OCI-LY3 (cell line): ENCODE measurements at regions not wholly inside any gene's neighbourhood (a gene's known extent, or its start where the extent isn't known, plus 50 kb on each side); places are given as distances from the start of the nearest gene placed in this dataset.

Experiments
- EZH2phosphoT487 ChIP-seq: fragments of 200-600 bp; shearing (Covaris generic); IDR thresholded peaks from 2 replicates; pipeline ENCODE4 v1.6.1; 2018; ENCODE audit warnings: antibody characterized with exemption, mixed run types, low read depth
- TF ChIP-seq, protein P1 (sequence below): fragments of 200-600, 300-600 bp; sonication (generic); IDR thresholded peaks from 2 replicates; pipeline ENCODE4 v1.5.1; 2014; ENCODE audit warnings: antibody characterized with exemption, low read length, low read depth

DNA sequence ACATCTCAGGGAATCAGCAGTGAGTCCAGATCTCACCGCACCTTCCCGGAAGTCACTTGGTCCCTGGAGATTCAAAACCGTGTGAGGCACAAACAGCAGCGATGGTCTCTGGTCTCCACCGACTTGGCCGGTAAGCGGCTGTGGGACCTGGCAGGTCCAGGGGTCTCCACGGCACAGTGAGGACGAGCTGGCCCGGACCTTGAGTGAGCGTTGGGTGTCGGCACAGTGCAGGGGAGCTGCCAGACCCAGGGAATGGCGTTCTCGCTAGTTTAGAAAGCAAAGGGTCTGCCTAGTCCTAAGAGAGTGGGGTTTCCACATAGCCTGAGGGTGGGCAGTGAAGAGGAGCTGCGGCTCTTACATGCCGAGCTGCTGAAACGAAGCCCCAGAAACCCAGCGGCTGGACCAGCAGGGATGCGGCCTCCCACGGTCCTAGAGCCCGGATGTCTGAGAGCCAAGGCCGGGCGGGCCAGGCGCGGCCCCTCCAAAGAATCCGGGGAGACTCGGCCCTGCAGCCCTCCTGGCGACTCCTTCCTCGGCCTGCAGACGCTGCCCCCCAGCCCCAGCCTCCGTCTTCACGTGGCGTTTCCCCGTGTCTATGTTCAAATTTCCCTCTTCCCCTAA, 185.0 kb downstream of the ERMARD start:
- TF ChIP-seq, protein P1, sequence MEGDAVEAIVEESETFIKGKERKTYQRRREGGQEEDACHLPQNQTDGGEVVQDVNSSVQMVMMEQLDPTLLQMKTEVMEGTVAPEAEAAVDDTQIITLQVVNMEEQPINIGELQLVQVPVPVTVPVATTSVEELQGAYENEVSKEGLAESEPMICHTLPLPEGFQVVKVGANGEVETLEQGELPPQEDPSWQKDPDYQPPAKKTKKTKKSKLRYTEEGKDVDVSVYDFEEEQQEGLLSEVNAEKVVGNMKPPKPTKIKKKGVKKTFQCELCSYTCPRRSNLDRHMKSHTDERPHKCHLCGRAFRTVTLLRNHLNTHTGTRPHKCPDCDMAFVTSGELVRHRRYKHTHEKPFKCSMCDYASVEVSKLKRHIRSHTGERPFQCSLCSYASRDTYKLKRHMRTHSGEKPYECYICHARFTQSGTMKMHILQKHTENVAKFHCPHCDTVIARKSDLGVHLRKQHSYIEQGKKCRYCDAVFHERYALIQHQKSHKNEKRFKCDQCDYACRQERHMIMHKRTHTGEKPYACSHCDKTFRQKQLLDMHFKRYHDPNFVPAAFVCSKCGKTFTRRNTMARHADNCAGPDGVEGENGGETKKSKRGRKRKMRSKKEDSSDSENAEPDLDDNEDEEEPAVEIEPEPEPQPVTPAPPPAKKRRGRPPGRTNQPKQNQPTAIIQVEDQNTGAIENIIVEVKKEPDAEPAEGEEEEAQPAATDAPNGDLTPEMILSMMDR, result no peak
- TF ChIP-seq EZH2phosphoT487, result no peak
